SK-N-SH (cell line): ENCODE measurements at regions not wholly inside any gene's neighbourhood (a gene's known extent, or its start where the extent isn't known, plus 50 kb on each side); places are given as distances from the start of the nearest gene placed in this dataset.

Experiments used
- CTCF ChIA-PET: fragments of 300-600, 350-600 bp; formaldehyde crosslinking; extraction: SDS; loops from one replicate; lab custom pipeline; 2021; lab: Yijun Ruan, JAX
- POLR2A ChIA-PET: fragments of 350-600 bp; sonication (Branson Sonifier 250); formaldehyde crosslinking; extraction: SDS; loops from one replicate; lab custom pipeline; 2020; ENCODE audit warnings: antibody characterized with exemption, inconsistent platforms; lab: Yijun Ruan, JAX
- DNase-seq: peaks from one replicate; pipeline ENCODE4 v3.0.0; 2012
- H2AFZ ChIP-seq: fragments of 200-600 bp; sonication (generic); 2 replicates; pipeline ENCODE4 v1.8.1; 2016; ENCODE audit warnings: antibody characterized with exemption, mild to moderate bottlenecking, low read depth
- H3F3A ChIP-seq: fragments of 200-600 bp; sonication (generic); replicated peaks from 2 replicates; pipeline ENCODE3; 2016; ENCODE audit warnings: antibody characterized with exemption, mild to moderate bottlenecking; ENCODE audit not compliant: insufficient read depth
- H3K27ac ChIP-seq, 2 experiments: fragments of 200-500 bp in 1 of 2; fragments of 200-600 bp in 1 of 2; sonication (Bioruptor generic) in 1 of 2; sonication (generic), shearing (Covaris generic) in 1 of 2; 2 replicates each; pipeline versions ENCODE4 v1.5.1 to v1.6.1; 2014 to 2016; ENCODE audit warnings: low read depth in 2 of 2, inconsistent platforms in 1 of 2, low read length in 1 of 2, mild to moderate bottlenecking in 1 of 2, mixed read lengths in 1 of 2
- H3K27me3 ChIP-seq: fragments of 200-600 bp; sonication (generic), shearing (Covaris generic); 2 replicates; pipeline ENCODE4 v1.6.1; 2016; ENCODE audit warnings: mixed run types; ENCODE audit not compliant: insufficient read depth
- H3K36me3 ChIP-seq, 2 experiments: fragments of 200-500 bp in 1 of 2; fragments of 200-600 bp in 1 of 2; sonication (Bioruptor generic) in 1 of 2; sonication (generic) in 1 of 2; replicated peaks in 1 of 2; 2 replicates each; pipeline versions ENCODE3 to v1.5.1; 2014 to 2016; ENCODE audit warnings: low read length in 1 of 2, mild to moderate bottlenecking in 1 of 2; ENCODE audit not compliant: insufficient read depth in 2 of 2, control insufficient read depth in 1 of 2
- H3K4me1 ChIP-seq, 2 experiments: fragments of 200-500 bp in 1 of 2; fragments of 200-600 bp in 1 of 2; sonication (Bioruptor generic) in 1 of 2; sonication (generic), shearing (Covaris generic) in 1 of 2; 2 replicates each; pipeline versions ENCODE4 v1.5.1 to v1.6.1; 2014 to 2016; ENCODE audit warnings: low read depth in 1 of 2, low read length in 1 of 2, mixed run types in 1 of 2; ENCODE audit not compliant: insufficient read depth in 2 of 2, control insufficient read depth in 1 of 2
- H3K4me2 ChIP-seq: fragments of 200-600 bp; sonication (generic), shearing (Covaris generic); 2 replicates; pipeline ENCODE4 v1.6.1; 2017; ENCODE audit warnings: mixed run types
- H3K4me3 ChIP-seq, 2 experiments: fragments of 200-500 bp in 1 of 2; fragments of 200-600 bp in 1 of 2; sonication (Bioruptor generic) in 1 of 2; sonication (generic), shearing (Covaris generic) in 1 of 2; 2 replicates each; pipeline versions ENCODE4 v1.5.1 to v1.8.1; 2014 to 2016; ENCODE audit warnings: low read depth in 2 of 2, inconsistent platforms in 1 of 2, low read length in 1 of 2, mild to moderate bottlenecking in 1 of 2, mixed read lengths in 1 of 2, moderate library complexity in 1 of 2
- H3K79me2 ChIP-seq: fragments of 200-600 bp; sonication (generic); 2 replicates; pipeline ENCODE4 v1.8.1; 2017; ENCODE audit warnings: mild to moderate bottlenecking; ENCODE audit not compliant: insufficient read depth
- H3K9ac ChIP-seq: fragments of 200-600 bp; sonication (generic); 2 replicates; pipeline ENCODE4 v1.6.1; 2017; ENCODE audit warnings: mixed run types
- H3K9me2 ChIP-seq: fragments of 200-600 bp; sonication (generic); 2 replicates; pipeline ENCODE4 v1.6.1; 2017; ENCODE audit warnings: mixed run types
- H3K9me3 ChIP-seq: fragments of 200-600 bp; sonication (generic); 2 replicates; pipeline ENCODE4 v1.6.1; 2017; ENCODE audit warnings: mixed run types, mild to moderate bottlenecking, moderate library complexity
- H4K20me1 ChIP-seq: fragments of 200-600 bp; sonication (generic); 2 replicates; pipeline ENCODE4 v1.6.1; 2017; ENCODE audit warnings: mild to moderate bottlenecking, mixed run types; ENCODE audit not compliant: insufficient read depth
- CHD2 ChIP-seq: fragments of 150-350 bp; IDR thresholded peaks from 2 replicates; pipeline ENCODE4 v1.6.1; 2018; ENCODE audit warnings: low read length; ENCODE audit not compliant: partially characterized antibody
- CTCF ChIP-seq: fragments of 200-600 bp; sonication (generic); IDR thresholded peaks from 2 replicates; pipeline ENCODE4 v1.6.1; 2017; ENCODE audit warnings: antibody characterized with exemption, mild to moderate bottlenecking, moderate library complexity
- EZH2phosphoT487 ChIP-seq: fragments of 200-600 bp; sonication (generic); IDR thresholded peaks from 2 replicates; pipeline ENCODE4 v1.6.1; 2017; ENCODE audit warnings: low read depth, mixed run types, mild to moderate bottlenecking, antibody characterized with exemption, moderate library complexity, borderline replicate concordance
- FOXJ3 ChIP-seq: sonication (generic); formaldehyde crosslinking; IDR thresholded peaks from 2 replicates; pipeline ENCODE4 v1.5.1; 2020; ENCODE audit warnings: mild to moderate bottlenecking, missing genetic modification reagents
- FOXM1 ChIP-seq: IDR thresholded peaks from 2 replicates; pipeline ENCODE4 v1.4.0; 2012; ENCODE audit warnings: low read depth, mild to moderate bottlenecking
- MXI1 ChIP-seq: IDR thresholded peaks from 2 replicates; pipeline ENCODE4 v1.6.1; 2012; ENCODE audit warnings: mild to moderate bottlenecking, low read depth, low read length, improper control_type of control experiment
- NRF1 ChIP-seq: IDR thresholded peaks from 2 replicates; pipeline ENCODE4 v1.6.1; 2012; ENCODE audit warnings: low read depth, mild to moderate bottlenecking, low read length
- PBX3 ChIP-seq: IDR thresholded peaks from 2 replicates; pipeline ENCODE4; 2012
- RAD21 ChIP-seq: IDR thresholded peaks from 2 replicates; pipeline ENCODE4 v1.6.1; 2012; ENCODE audit warnings: mild to moderate bottlenecking, low read length
- RFX5 ChIP-seq: IDR thresholded peaks from 2 replicates; pipeline ENCODE4 v1.6.1; 2012; ENCODE audit warnings: mild to moderate bottlenecking, improper control_type of control experiment, low read length
- RXRA ChIP-seq: IDR thresholded peaks from 2 replicates; pipeline ENCODE4 v1.4.0; 2012; ENCODE audit warnings: low read depth, mild to moderate bottlenecking, borderline replicate concordance
- SMC3 ChIP-seq: IDR thresholded peaks from 2 replicates; pipeline ENCODE4 v1.6.1; 2012; ENCODE audit warnings: low read depth, low read length, improper control_type of control experiment
- TAF1 ChIP-seq: IDR thresholded peaks from 2 replicates; pipeline ENCODE4 v1.6.1; 2012; ENCODE audit warnings: low read depth, mild to moderate bottlenecking, low read length, moderate library complexity, borderline replicate concordance
- TCF12 ChIP-seq: IDR thresholded peaks from 2 replicates; pipeline ENCODE4 v1.4.0; 2012
- TEAD4 ChIP-seq: IDR thresholded peaks from 2 replicates; pipeline ENCODE4 v1.4.0; 2012; ENCODE audit warnings: mild to moderate bottlenecking, borderline replicate concordance; ENCODE audit not compliant: insufficient read depth
- USF1 ChIP-seq: IDR thresholded peaks from 2 replicates; pipeline ENCODE4 v1.4.0; 2012; ENCODE audit warnings: low read depth, borderline replicate concordance
- YY1 ChIP-seq: IDR thresholded peaks from 2 replicates; pipeline ENCODE4 v1.4.0; 2012; ENCODE audit warnings: low read depth, mild to moderate bottlenecking
- WGBS: methylation state at CpG from one replicate; pipeline ENCODE4 v1.1.6; 2017; ENCODE audit warnings: low lambda C conversion rate; 5-methylcytosine and 5-hydroxymethylcytosine counted together

DNA sequence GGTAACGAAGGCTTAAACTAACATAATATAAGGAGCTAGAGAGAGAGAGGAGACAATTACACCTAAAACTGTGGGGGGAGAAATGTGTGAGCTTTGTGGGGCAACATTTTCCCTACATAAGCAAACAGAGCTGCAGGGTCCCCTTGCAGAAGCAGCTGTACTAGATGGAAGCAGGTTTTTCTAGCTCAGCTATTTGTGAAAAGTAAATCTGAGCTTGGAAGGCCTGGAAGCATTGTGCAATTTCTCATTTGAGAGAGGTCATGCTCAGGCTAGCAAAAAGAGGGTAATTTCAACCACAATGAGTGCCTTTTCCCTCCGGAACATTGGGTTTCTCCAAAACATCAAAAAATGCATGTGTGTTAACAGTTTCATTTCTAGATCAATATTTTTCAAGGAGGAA lies 130.0 kb downstream of the ARL4C start:
- H3K36me3 ChIP-seq = no peaks in the 10 kb centered on the region
- no peaks in the 10 kb centered on the region for H3K27me3 ChIP-seq
- H3K9me2 ChIP-seq = no peaks in the 10 kb centered on the region
- no peak overlapping the region for H2AFZ ChIP-seq
- no peak for DNase-seq
- H3K9ac ChIP-seq = no peak overlapping the region
- H3K27ac ChIP-seq = no peak overlapping the region
- H3K79me2 ChIP-seq = no peaks in the 10 kb centered on the region
- H3K4me1 ChIP-seq = peaks cover 0 to 2% of the 10 kb centered on the region in 2 experiments; a peak in 1 of 4 replicates
- H4K20me1 ChIP-seq = no peaks in the 10 kb centered on the region
- H3K4me2 ChIP-seq = no peak overlapping the region
- POLR2A ChIA-PET = no interaction called here
- no peak overlapping the region for H3K4me3 ChIP-seq
- no peaks in the 10 kb centered on the region for H3K9me3 ChIP-seq
- no peaks in the 10 kb centered on the region for H3F3A ChIP-seq
- CTCF ChIA-PET = no interaction called here
- 93% methylated on average over 2 of the region's 2 CpGs for WGBS
- TF ChIP-seq RFX5 (no peak), PBX3 (no peak)

GRCh38 chr2:234364661-234365060 lies 132.2 kb downstream of the ARL4C start:
- Histone ChIP-seq H2AFZ (no peak overlapping the region), H3K9me3 (no peaks in the 10 kb centered on the region), H3K4me2 (no peak overlapping the region), H3K4me1 (peaks cover 0 to 2% of the 10 kb centered on the region in 2 experiments; a peak in 1 of 4 replicates), H4K20me1 (no peaks in the 10 kb centered on the region), H3K36me3 (no peaks in the 10 kb centered on the region), H3K9ac (no peak overlapping the region), H3K9me2 (no peaks in the 10 kb centered on the region), H3K79me2 (no peaks in the 10 kb centered on the region), H3K27me3 (no peaks in the 10 kb centered on the region), H3F3A (no peaks in the 10 kb centered on the region), H3K4me3 (no peak overlapping the region), H3K27ac (no peak overlapping the region)
- CTCF ChIA-PET = no interaction called here
- TF ChIP-seq TCF12 (no peak), FOXM1 (no peak), RAD21 (no peak), TEAD4 (no peak), PBX3 (no peak), RXRA (no peak), CHD2 (no peak), EZH2phosphoT487 (no peak), FOXJ3 (CRISPR knock-in tag) (no peak), NRF1 (no peak), MXI1 (no peak), TAF1 (no peak), RFX5 (no peak), USF1 (no peak), CTCF (no peak), SMC3 (no peak), YY1 (no peak)
- no peak for DNase-seq
- POLR2A ChIA-PET = no interaction called here
- WGBS = 77% methylated on average over 8 of the region's 8 CpGs
